HG02981 (cell line): ENCODE measurements at regions not wholly inside any gene's neighbourhood (a gene's known extent, or its start where the extent isn't known, plus 50 kb on each side); places are given as distances from the start of the nearest gene placed in this dataset.
"Not testable (repeated sequence)": the region's sequence is repeated elsewhere in the genome, so short reads cannot be mapped to it uniquely, and the experiment has no call there.

Experiments
- ATAC-seq: cut with Tn5 transposase; IDR thresholded peaks from one replicate; pipeline ENCODE4 v1.9.1; 2021; ENCODE audit warnings: mild to moderate bottlenecking, moderate library complexity; ENCODE audit not compliant: unreplicated experiment

- no peak for ATAC-seq
Measured at GRCh38 chr6:15001326-15001910, 244.5 kb upstream of the JARID2 start.

- ATAC-seq: no peak
Measured at GRCh38 chr6:15008269-15008668, 237.6 kb upstream of the JARID2 start.

GRCh38 chr6:15014958-15015357 is 230.9 kb upstream of the JARID2 start:
- ATAC-seq: no peak

GRCh38 chr6:15016813-15017212 is 229.1 kb upstream of the JARID2 start:
- no peak for ATAC-seq

- no peak for ATAC-seq
Measured at GRCh38 chr6:15017261-15017660, 228.6 kb upstream of the JARID2 start.

GRCh38 chr6:15017803-15018202 is 228.1 kb upstream of the JARID2 start:
- no peak for ATAC-seq

- ATAC-seq: no peak
Measured at GRCh38 chr6:15020119-15020770, 225.6 kb upstream of the JARID2 start.

GRCh38 chr6:15021074-15021473 is 224.8 kb upstream of the JARID2 start:
- ATAC-seq: no peak

- not testable (repeated sequence) for ATAC-seq
Measured at GRCh38 chr6:15023018-15023417, 222.9 kb upstream of the JARID2 start.

GRCh38 chr6:15023448-15023847 is 222.4 kb upstream of the JARID2 start:
- ATAC-seq: peak; percentile 84

- ATAC-seq: no peak
Measured at GRCh38 chr6:15025446-15025845, 220.4 kb upstream of the JARID2 start.

GRCh38 chr6:15026832-15027231 is 219.0 kb upstream of the JARID2 start:
- no peak for ATAC-seq

GRCh38 chr6:15027472-15027871 is 218.4 kb upstream of the JARID2 start:
- ATAC-seq: no peak

- no peak for ATAC-seq
Measured at GRCh38 chr6:15032015-15032414, 213.9 kb upstream of the JARID2 start.

GRCh38 chr6:15033850-15034203 is 212.0 kb upstream of the JARID2 start:
- no peak for ATAC-seq

- no peak for ATAC-seq
Measured at GRCh38 chr6:15036690-15037245, 209.1 kb upstream of the JARID2 start.

GRCh38 chr6:15037253-15037652 is 208.6 kb upstream of the JARID2 start:
- ATAC-seq: no peak

GRCh38 chr6:15038013-15038791 is 207.7 kb upstream of the JARID2 start:
- no peak for ATAC-seq

- ATAC-seq: no peak
Measured at GRCh38 chr6:15039136-15039535, 206.7 kb upstream of the JARID2 start.

- ATAC-seq: no peak
Measured at GRCh38 chr6:15042938-15043337, 202.9 kb upstream of the JARID2 start.

GRCh38 chr6:15044146-15044882 is 201.6 kb upstream of the JARID2 start:
- no peak for ATAC-seq
